Cardiac muscle cell (in vitro differentiated cells and primary cell): ENCODE measurements at regions not wholly inside any gene's neighbourhood (a gene's known extent, or its start where the extent isn't known, plus 50 kb on each side); places are given as distances from the start of the nearest gene placed in this dataset.

ENCODE experiments used
- DNase-seq, 2 donors: peaks; one replicate each; pipeline versions ENCODE4 v3.0.0 to v3.0.0-alpha.2; 2010 to 2017; ENCODE audit warnings: low read depth in 1 of 2, low spot score in 1 of 2
- H3K27ac ChIP-seq: fragments of 200-600 bp; sonication (generic); 2 replicates; pipeline ENCODE4 v1.5.1; 2016
- H3K27me3 ChIP-seq: fragments of 200-600 bp; sonication (generic); 2 replicates; pipeline ENCODE4 v1.6.0; 2016; ENCODE audit warnings: control low read depth
- H3K36me3 ChIP-seq: fragments of 200-600 bp; sonication (generic); 2 replicates; pipeline ENCODE4 v1.5.1; 2016; ENCODE audit warnings: control low read depth
- H3K4me1 ChIP-seq: fragments of 200-600 bp; sonication (generic); 2 replicates; pipeline ENCODE4 v1.8.1; 2017; ENCODE audit warnings: low read depth, mild to moderate bottlenecking, mixed run types
- H3K4me3 ChIP-seq: fragments of 200-600 bp; sonication (generic); 2 replicates; pipeline ENCODE4 v1.5.1; 2016; ENCODE audit warnings: mild to moderate bottlenecking
- H3K9me3 ChIP-seq: fragments of 200-600 bp; sonication (generic); 2 replicates; pipeline ENCODE4 v1.5.1; 2017; ENCODE audit warnings: low read depth, mild to moderate bottlenecking, control low read depth
- CTCF ChIP-seq: IDR thresholded peaks from 2 replicates; pipeline ENCODE4 v1.5.1; 2012; ENCODE audit warnings: low read depth, mild to moderate bottlenecking, low read length

- H3K27me3 ChIP-seq: no peaks in the 10 kb centered on the region
- TF ChIP-seq CTCF: no peak
- H3K4me1 ChIP-seq: no peaks in the 10 kb centered on the region
- H3K4me3 ChIP-seq: no peak overlapping the region
- H3K9me3 ChIP-seq: no peaks in the 10 kb centered on the region
- no peak for DNase-seq
- H3K36me3 ChIP-seq: no peaks in the 10 kb centered on the region
- H3K27ac ChIP-seq: no peak overlapping the region
Observed at GRCh38 chr2:397926-398325, 110.0 kb upstream of the ALKAL2 start.

GRCh38 chr2:397521-397920 lies 109.6 kb upstream of the ALKAL2 start:
- H3K4me3 ChIP-seq: no peak overlapping the region
- TF ChIP-seq CTCF: no peak
- no peaks in the 10 kb centered on the region for H3K4me1 ChIP-seq
- no peak for DNase-seq
- H3K27ac ChIP-seq: no peak overlapping the region
- no peaks in the 10 kb centered on the region for H3K36me3 ChIP-seq
- no peaks in the 10 kb centered on the region for H3K9me3 ChIP-seq
- H3K27me3 ChIP-seq: no peaks in the 10 kb centered on the region

GRCh38 chr2:396903-397302 lies 109.0 kb upstream of the ALKAL2 start:
- DNase-seq: no peak
- no peaks in the 10 kb centered on the region for H3K27me3 ChIP-seq
- no peaks in the 10 kb centered on the region for H3K4me1 ChIP-seq
- no peak for TF ChIP-seq CTCF
- H3K27ac ChIP-seq: no peak overlapping the region
- no peak overlapping the region for H3K4me3 ChIP-seq
- no peaks in the 10 kb centered on the region for H3K9me3 ChIP-seq
- H3K36me3 ChIP-seq: no peaks in the 10 kb centered on the region

- Histone ChIP-seq H3K36me3 (no peaks in the 10 kb centered on the region), H3K27ac (no peak overlapping the region), H3K9me3 (no peaks in the 10 kb centered on the region), H3K4me1 (no peaks in the 10 kb centered on the region), H3K4me3 (no peak overlapping the region), H3K27me3 (no peaks in the 10 kb centered on the region)
- TF ChIP-seq CTCF: no peak
- DNase-seq: no peak
Observed at GRCh38 chr2:395886-396285, 108.0 kb upstream of the ALKAL2 start.

- H3K9me3 ChIP-seq: no peaks in the 10 kb centered on the region
- H3K36me3 ChIP-seq: no peaks in the 10 kb centered on the region
- H3K27me3 ChIP-seq: no peaks in the 10 kb centered on the region
- no peak for TF ChIP-seq CTCF
- no peak overlapping the region for H3K27ac ChIP-seq
- no peaks in the 10 kb centered on the region for H3K4me1 ChIP-seq
- H3K4me3 ChIP-seq: no peak overlapping the region
- DNase-seq: no peak
Observed at GRCh38 chr2:393711-394696, 106.1 kb upstream of the ALKAL2 start.
